ENCODE measurements at regions not wholly inside any gene's neighbourhood (a gene's known extent, or its start where the extent isn't known, plus 50 kb on each side); places are given as distances from the start of the nearest gene placed in this dataset.

DNA sequence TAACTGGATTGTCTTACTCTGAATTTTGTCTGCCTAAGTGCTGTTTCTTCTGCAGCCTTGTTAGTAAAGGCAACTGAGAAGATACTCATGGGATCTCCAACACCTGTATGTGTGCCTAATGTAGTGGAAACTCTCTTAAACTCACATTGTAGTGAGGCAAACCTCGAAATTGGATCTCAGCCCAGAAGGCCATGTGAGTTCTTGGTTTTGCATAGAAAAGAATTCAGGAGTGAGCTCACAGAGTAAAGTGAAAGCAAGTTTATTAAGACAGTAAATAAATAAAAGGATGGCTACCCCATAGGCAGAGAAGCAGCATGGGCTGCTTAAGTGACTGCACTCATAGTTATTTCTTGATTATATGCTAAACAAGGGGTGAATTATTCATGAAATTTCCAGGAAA, 1344.7 kb downstream of the NCAM2 start:
- TF ChIP-seq EZH2phosphoT487 (conservative IDR thresholded peaks at IDR 0.05; ENCODE audit: low read length), result no peak
- TF ChIP-seq, protein P1, sequence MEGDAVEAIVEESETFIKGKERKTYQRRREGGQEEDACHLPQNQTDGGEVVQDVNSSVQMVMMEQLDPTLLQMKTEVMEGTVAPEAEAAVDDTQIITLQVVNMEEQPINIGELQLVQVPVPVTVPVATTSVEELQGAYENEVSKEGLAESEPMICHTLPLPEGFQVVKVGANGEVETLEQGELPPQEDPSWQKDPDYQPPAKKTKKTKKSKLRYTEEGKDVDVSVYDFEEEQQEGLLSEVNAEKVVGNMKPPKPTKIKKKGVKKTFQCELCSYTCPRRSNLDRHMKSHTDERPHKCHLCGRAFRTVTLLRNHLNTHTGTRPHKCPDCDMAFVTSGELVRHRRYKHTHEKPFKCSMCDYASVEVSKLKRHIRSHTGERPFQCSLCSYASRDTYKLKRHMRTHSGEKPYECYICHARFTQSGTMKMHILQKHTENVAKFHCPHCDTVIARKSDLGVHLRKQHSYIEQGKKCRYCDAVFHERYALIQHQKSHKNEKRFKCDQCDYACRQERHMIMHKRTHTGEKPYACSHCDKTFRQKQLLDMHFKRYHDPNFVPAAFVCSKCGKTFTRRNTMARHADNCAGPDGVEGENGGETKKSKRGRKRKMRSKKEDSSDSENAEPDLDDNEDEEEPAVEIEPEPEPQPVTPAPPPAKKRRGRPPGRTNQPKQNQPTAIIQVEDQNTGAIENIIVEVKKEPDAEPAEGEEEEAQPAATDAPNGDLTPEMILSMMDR (IDR thresholded peaks at IDR 0.05; ENCODE audit: insufficient read depth, low read length, poor library complexity, severe bottlenecking), result no peak
